ENCODE measurements at regions not wholly inside any gene's neighbourhood (a gene's known extent, or its start where the extent isn't known, plus 50 kb on each side); places are given as distances from the start of the nearest gene placed in this dataset.

DNA sequence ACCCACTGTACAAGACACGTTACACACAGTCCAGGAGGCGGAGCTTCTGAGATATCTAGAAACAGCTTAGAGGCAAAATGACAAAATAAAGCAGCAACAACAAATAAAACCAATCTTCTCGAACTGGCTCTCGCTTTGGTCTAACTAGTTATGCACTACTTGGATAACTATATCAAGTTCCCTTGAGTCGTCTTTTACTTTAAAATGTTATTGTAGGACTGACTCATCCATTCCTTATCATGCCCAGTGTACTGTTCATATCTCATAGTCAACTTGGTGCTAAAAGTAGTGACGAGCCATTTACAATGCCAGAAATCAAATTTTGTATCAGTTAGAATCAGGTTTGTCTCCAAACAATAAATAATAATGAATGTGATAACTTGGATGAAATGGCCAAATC lies 102.5 kb upstream of the SLC35G4 start:
- Histone ChIP-seq H3K36me3 (ENCODE audit: control insufficient read depth in 4 of 4, insufficient read depth in 3 of 4, low read depth in 1 of 4, low read length in 3 of 4) (no peaks in the 10 kb centered on the region), H3K9ac (ENCODE audit: low read depth in 1 of 2, low read length in 2 of 2) (no peak overlapping the region)
- TF ChIP-seq, protein P1, sequence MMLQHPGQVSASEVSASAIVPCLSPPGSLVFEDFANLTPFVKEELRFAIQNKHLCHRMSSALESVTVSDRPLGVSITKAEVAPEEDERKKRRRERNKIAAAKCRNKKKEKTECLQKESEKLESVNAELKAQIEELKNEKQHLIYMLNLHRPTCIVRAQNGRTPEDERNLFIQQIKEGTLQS (IDR thresholded peaks at IDR 0.05), result no peak
- TF ChIP-seq, protein P2, sequence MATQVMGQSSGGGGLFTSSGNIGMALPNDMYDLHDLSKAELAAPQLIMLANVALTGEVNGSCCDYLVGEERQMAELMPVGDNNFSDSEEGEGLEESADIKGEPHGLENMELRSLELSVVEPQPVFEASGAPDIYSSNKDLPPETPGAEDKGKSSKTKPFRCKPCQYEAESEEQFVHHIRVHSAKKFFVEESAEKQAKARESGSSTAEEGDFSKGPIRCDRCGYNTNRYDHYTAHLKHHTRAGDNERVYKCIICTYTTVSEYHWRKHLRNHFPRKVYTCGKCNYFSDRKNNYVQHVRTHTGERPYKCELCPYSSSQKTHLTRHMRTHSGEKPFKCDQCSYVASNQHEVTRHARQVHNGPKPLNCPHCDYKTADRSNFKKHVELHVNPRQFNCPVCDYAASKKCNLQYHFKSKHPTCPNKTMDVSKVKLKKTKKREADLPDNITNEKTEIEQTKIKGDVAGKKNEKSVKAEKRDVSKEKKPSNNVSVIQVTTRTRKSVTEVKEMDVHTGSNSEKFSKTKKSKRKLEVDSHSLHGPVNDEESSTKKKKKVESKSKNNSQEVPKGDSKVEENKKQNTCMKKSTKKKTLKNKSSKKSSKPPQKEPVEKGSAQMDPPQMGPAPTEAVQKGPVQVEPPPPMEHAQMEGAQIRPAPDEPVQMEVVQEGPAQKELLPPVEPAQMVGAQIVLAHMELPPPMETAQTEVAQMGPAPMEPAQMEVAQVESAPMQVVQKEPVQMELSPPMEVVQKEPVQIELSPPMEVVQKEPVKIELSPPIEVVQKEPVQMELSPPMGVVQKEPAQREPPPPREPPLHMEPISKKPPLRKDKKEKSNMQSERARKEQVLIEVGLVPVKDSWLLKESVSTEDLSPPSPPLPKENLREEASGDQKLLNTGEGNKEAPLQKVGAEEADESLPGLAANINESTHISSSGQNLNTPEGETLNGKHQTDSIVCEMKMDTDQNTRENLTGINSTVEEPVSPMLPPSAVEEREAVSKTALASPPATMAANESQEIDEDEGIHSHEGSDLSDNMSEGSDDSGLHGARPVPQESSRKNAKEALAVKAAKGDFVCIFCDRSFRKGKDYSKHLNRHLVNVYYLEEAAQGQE (IDR thresholded peaks at IDR 0.05), result no peak

DNA sequence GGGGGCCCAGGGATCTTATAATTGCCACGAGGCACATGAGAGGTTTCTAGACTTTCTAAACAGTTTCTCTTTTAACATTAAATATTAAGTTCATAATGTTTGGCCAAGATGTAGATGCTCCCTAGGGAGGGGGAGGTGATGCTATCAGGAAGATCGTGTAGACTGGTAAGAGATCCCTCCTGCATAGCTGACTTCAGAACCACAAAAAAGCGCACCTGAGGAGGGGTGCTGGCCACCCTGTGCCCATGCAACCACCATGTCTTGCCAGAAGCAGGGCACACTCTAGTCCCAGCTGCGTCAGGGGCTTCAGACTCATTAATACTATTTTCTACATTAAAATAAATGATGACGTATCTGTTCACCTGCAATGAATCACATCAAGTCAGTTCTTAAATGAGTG lies 103.4 kb upstream of the SLC35G4 start:
- Histone ChIP-seq H3K36me3 (ENCODE audit: control insufficient read depth in 4 of 4, insufficient read depth in 3 of 4, low read depth in 1 of 4, low read length in 3 of 4) (no peaks in the 10 kb centered on the region), H3K27me3 (ENCODE audit: control insufficient read depth in 4 of 4, insufficient read depth in 4 of 4, low read length in 3 of 4) (peaks cover 0 to 3% (median 0%) of the 10 kb centered on the region in 4 donors), H3K4me3 (ENCODE audit: low read depth in 1 of 3, low read length in 3 of 3) (no peak overlapping the region), H3K9ac (ENCODE audit: low read depth in 1 of 2, low read length in 2 of 2) (no peak overlapping the region), H3K4me1 (ENCODE audit: control insufficient read depth in 4 of 4, insufficient read depth in 4 of 4, low read length in 3 of 4) (no peaks in the 10 kb centered on the region), H3K9me3 (ENCODE audit: control insufficient read depth in 4 of 4, low read length in 3 of 4) (no peaks in the 10 kb centered on the region), H3K27ac (ENCODE audit: low read depth in 1 of 2, low read length in 2 of 2) (no peak overlapping the region)
- TF ChIP-seq, protein P2 (IDR thresholded peaks at IDR 0.05), result no peak
- no peak for TF ChIP-seq TAF1 (conservative IDR thresholded peaks at IDR 0.05)
- TF ChIP-seq NR2F2 (IDR thresholded peaks at IDR 0.05), result no peak
- TF ChIP-seq, protein P3, sequence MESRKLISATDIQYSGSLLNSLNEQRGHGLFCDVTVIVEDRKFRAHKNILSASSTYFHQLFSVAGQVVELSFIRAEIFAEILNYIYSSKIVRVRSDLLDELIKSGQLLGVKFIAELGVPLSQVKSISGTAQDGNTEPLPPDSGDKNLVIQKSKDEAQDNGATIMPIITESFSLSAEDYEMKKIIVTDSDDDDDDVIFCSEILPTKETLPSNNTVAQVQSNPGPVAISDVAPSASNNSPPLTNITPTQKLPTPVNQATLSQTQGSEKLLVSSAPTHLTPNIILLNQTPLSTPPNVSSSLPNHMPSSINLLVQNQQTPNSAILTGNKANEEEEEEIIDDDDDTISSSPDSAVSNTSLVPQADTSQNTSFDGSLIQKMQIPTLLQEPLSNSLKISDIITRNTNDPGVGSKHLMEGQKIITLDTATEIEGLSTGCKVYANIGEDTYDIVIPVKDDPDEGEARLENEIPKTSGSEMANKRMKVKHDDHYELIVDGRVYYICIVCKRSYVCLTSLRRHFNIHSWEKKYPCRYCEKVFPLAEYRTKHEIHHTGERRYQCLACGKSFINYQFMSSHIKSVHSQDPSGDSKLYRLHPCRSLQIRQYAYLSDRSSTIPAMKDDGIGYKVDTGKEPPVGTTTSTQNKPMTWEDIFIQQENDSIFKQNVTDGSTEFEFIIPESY (IDR thresholded peaks at IDR 0.05), result no peak
- TF ChIP-seq FOXA2 (IDR thresholded peaks at IDR 0.05), result no peak
- no peak for TF ChIP-seq GABPA (IDR thresholded peaks at IDR 0.05 in 1 of 2, conservative IDR thresholded peaks at IDR 0.05 in 1 of 2)
- TF ChIP-seq SP1 (IDR thresholded peaks at IDR 0.05), result no peak
- TF ChIP-seq JUND (IDR thresholded peaks at IDR 0.05), result no peak
- TF ChIP-seq FOXA1 (IDR thresholded peaks at IDR 0.05), result no peak
- TF ChIP-seq RAD21 (IDR thresholded peaks at IDR 0.05), result no peak
- TF ChIP-seq, protein P4, sequence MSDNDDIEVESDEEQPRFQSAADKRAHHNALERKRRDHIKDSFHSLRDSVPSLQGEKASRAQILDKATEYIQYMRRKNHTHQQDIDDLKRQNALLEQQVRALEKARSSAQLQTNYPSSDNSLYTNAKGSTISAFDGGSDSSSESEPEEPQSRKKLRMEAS (IDR thresholded peaks at IDR 0.05), result no peak
- TF ChIP-seq, protein P1 (IDR thresholded peaks at IDR 0.05), result no peak
- no peak for TF ChIP-seq HNF4A (conservative IDR thresholded peaks at IDR 0.05)
- no peak for TF ChIP-seq HNF4G (IDR thresholded peaks at IDR 0.05)
- TF ChIP-seq, protein P5, sequence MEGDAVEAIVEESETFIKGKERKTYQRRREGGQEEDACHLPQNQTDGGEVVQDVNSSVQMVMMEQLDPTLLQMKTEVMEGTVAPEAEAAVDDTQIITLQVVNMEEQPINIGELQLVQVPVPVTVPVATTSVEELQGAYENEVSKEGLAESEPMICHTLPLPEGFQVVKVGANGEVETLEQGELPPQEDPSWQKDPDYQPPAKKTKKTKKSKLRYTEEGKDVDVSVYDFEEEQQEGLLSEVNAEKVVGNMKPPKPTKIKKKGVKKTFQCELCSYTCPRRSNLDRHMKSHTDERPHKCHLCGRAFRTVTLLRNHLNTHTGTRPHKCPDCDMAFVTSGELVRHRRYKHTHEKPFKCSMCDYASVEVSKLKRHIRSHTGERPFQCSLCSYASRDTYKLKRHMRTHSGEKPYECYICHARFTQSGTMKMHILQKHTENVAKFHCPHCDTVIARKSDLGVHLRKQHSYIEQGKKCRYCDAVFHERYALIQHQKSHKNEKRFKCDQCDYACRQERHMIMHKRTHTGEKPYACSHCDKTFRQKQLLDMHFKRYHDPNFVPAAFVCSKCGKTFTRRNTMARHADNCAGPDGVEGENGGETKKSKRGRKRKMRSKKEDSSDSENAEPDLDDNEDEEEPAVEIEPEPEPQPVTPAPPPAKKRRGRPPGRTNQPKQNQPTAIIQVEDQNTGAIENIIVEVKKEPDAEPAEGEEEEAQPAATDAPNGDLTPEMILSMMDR (IDR thresholded peaks at IDR 0.05; ENCODE audit: low read depth, low read length, missing input control), result no peak
- DNase-seq (ENCODE audit: low spot score), result no peak
- 66% methylated on average over 5 of the region's 5 CpGs for WGBS

More for the DNA sequence above, 102.5 kb upstream of the SLC35G4 start:
- Histone ChIP-seq H3K4me1 (ENCODE audit: control insufficient read depth in 4 of 4, insufficient read depth in 4 of 4, low read length in 3 of 4) (no peaks in the 10 kb centered on the region), H3K27me3 (ENCODE audit: control insufficient read depth in 4 of 4, insufficient read depth in 4 of 4, low read length in 3 of 4) (peaks cover 0 to 3% (median 0%) of the 10 kb centered on the region in 4 donors), H3K4me3 (ENCODE audit: low read depth in 1 of 3, low read length in 3 of 3) (no peak overlapping the region), H3K27ac (ENCODE audit: low read depth in 1 of 2, low read length in 2 of 2) (no peak overlapping the region), H3K9me3 (ENCODE audit: control insufficient read depth in 4 of 4, low read length in 3 of 4) (no peaks in the 10 kb centered on the region)
- 75% methylated on average over 6 of the region's 6 CpGs for WGBS
- no peak for DNase-seq (ENCODE audit: low spot score)

All from liver (tissue), 8 donors.